ACC112 (cell line): ENCODE measurements at regions not wholly inside any gene's neighbourhood (a gene's known extent, or its start where the extent isn't known, plus 50 kb on each side); places are given as distances from the start of the nearest gene placed in this dataset.

Experiments used
- H2AFZ ChIP-seq: fragments of 200-600 bp; sonication (generic); one replicate; pipeline ENCODE4 v1.6.0; 2017; ENCODE audit warnings: antibody characterized with exemption, low read length; ENCODE audit not compliant: unreplicated experiment
- H3K27ac ChIP-seq: fragments of 200-600 bp; sonication (generic); 2 replicates; pipeline ENCODE4 v1.5.1; 2014; ENCODE audit warnings: low read depth, mild to moderate bottlenecking, antibody characterized with exemption, low read length, moderate library complexity
- H3K27me3 ChIP-seq: fragments of 200-600 bp; sonication (generic); 2 replicates; pipeline ENCODE4 v1.6.1; 2014; ENCODE audit warnings: mild to moderate bottlenecking, antibody characterized with exemption, low read length, moderate library complexity, mixed read lengths; ENCODE audit not compliant: insufficient read depth
- H3K36me3 ChIP-seq: fragments of 200-600 bp; sonication (generic); 2 replicates; pipeline ENCODE4 v1.6.1; 2016; ENCODE audit warnings: mild to moderate bottlenecking, antibody characterized with exemption, low read length, moderate library complexity, mixed read lengths; ENCODE audit not compliant: insufficient read depth
- H3K4me1 ChIP-seq: fragments of 200-600 bp; sonication (generic); one replicate; pipeline ENCODE4 v1.6.1; 2016; ENCODE audit warnings: low read length, mixed read lengths; ENCODE audit not compliant: insufficient read depth, unreplicated experiment, control insufficient read depth
- H3K4me3 ChIP-seq: fragments of 200-600 bp; sonication (generic); 2 replicates; pipeline ENCODE4 v1.5.1; 2014; ENCODE audit warnings: mild to moderate bottlenecking, low read depth, low read length
- H3K79me2 ChIP-seq: fragments of 200-600 bp; sonication (generic); one replicate; pipeline ENCODE4 v1.6.0; 2016; ENCODE audit warnings: low read length; ENCODE audit not compliant: control insufficient read depth, unreplicated experiment, insufficient read depth

DNA sequence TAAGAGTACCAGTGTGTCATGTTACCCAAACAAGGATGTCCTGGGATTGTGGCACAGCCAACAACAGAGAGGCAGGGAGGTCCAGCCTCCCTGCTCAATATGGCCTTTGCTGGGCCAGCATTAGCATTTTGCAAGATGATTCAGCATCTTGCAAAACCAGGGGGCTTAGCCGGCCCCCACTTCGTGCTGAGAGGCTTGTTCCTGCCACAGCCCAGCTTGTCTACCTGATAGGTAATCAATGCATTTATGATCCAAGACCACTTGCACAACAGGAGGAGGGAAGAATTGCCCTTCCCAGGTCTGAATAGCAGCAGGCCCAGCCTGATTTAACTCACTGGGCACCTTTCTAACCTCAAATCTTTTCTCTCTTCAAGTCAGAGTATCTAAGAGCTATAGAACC, 189.0 kb upstream of the SYT13 start:
- Histone ChIP-seq H3K4me3 (no peak overlapping the region), H3K27me3 (peaks cover 22% of the 10 kb centered on the region), H2AFZ (no peak overlapping the region), H3K79me2 (no peaks in the 10 kb centered on the region), H3K4me1 (peaks cover 10% of the 10 kb centered on the region), H3K27ac (no peak overlapping the region), H3K36me3 (no peaks in the 10 kb centered on the region)

DNA sequence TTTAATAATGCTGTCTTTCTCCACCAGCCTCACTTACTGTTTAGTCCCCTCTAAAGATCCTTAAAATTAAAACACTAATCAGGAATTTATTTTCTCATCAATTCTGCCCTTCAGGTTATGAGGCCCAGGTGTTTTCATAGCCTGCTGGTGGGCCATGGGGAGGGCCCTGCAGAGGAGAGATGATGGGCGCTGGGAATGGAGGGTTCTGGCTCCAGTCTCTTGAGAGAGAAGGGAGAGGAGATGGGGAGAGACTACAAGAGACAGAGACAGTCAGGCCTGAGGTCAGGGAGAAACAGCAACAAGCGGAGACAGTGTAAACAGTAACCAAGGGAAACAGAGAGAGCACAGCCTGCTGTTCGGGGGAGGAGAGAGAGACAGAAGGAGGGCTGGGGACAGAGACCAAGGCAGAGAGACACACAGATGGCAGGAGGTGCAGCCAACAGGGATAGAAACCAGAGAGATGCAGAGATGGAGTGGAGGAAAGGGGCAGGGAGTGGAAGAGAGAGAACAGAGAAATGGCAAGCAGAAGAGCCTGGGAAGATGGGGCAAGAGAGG, 187.3 kb upstream of the SYT13 start:
- Histone ChIP-seq H3K4me1 (peaks cover 18% of the 10 kb centered on the region), H3K27me3 (peaks cover 6% of the 10 kb centered on the region; the same call in 1 of the 2 replicates), H3K79me2 (no peaks in the 10 kb centered on the region), H2AFZ (no peak overlapping the region), H3K27ac (no peak overlapping the region), H3K4me3 (no peak overlapping the region), H3K36me3 (no peaks in the 10 kb centered on the region)

DNA sequence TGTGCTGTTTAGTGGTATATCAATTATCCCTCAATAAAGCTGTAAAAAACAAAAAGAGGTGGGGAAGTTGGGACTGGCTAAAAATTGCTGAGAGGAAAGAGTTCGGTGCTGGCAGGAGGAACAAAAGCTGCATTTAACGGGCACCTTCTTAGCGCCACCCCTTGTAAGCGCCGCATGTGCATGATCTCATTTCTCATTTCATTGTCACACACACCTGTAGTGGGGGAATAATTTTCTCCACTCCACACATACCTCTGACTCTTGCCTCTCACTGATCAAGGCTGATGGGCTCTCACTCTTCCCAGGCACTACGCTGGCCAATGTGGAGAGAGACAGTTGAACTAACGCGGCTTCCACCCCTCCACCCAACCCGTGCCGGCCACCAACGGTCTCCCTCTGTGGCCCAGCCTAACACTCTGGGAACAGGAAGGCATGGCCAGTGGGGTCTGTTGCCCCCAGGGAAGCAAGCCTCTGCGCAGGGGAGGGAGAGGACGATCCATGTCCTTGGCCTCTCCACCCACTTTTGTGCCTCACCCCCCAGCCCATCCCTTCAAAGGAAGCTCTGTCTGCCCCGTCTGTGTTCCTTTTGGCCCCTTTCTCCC, 186.7 kb upstream of the SYT13 start:
- peaks cover 4% of the 10 kb centered on the region; the same call in 1 of the 2 replicates for H3K27me3 ChIP-seq
- H3K4me1 ChIP-seq, result peaks cover 23% of the 10 kb centered on the region
- no peaks in the 10 kb centered on the region for H3K79me2 ChIP-seq
- no peak overlapping the region for H3K27ac ChIP-seq
- H3K36me3 ChIP-seq, result no peaks in the 10 kb centered on the region
- no peak overlapping the region for H2AFZ ChIP-seq
- H3K4me3 ChIP-seq, result no peak overlapping the region

DNA sequence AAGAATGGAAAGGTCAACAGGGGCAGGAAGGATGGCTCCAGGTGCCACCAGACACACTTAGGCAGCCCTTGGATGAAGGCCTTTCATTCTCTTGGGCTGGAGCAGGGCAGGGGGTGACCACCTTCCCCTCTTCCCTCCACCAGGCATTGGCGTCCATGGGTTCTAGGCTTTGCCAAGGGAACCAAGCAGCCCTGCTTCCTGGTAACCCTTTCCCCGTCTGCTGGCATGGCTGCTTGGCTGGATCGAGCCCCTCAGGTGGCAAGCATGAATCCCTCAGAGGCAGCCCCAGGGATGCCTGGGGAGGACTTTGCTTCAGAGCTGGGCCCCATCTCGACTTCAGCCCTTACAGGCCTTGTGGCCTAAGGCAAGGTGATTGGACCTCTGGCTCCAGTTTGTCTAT, 185.1 kb upstream of the SYT13 start:
- Histone ChIP-seq H3K79me2 (no peaks in the 10 kb centered on the region), H3K27me3 (no peaks in the 10 kb centered on the region), H3K4me1 (peaks cover 26% of the 10 kb centered on the region), H3K36me3 (no peaks in the 10 kb centered on the region), H3K27ac (no peak overlapping the region), H3K4me3 (no peak overlapping the region), H2AFZ (no peak overlapping the region)

DNA sequence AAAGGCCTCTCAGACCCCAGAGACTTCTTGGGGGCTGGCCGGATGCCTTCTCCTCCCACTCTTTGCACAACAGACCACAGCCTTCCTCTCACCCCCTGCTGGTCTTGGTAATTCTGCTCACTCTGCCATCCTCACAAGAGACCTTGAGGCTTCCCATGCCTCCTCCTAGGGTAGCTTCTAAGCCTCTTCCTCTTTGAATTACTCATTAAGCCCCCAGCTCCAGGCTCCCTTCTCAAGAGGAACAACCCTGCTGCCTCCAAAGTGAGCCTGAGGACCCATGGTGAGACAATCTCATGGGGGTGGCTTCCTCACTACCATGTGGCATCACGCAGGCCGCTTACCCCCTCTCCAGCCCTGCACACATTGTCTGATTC, 184.6 kb upstream of the SYT13 start:
- H2AFZ ChIP-seq, result no peak overlapping the region
- H3K27me3 ChIP-seq, result no peaks in the 10 kb centered on the region
- no peaks in the 10 kb centered on the region for H3K79me2 ChIP-seq
- H3K36me3 ChIP-seq, result no peaks in the 10 kb centered on the region
- H3K4me1 ChIP-seq, result peaks cover 31% of the 10 kb centered on the region
- H3K4me3 ChIP-seq, result no peak overlapping the region
- H3K27ac ChIP-seq, result peak overlapping the region; percentile 57; the same call in 1 of the 2 replicates

DNA sequence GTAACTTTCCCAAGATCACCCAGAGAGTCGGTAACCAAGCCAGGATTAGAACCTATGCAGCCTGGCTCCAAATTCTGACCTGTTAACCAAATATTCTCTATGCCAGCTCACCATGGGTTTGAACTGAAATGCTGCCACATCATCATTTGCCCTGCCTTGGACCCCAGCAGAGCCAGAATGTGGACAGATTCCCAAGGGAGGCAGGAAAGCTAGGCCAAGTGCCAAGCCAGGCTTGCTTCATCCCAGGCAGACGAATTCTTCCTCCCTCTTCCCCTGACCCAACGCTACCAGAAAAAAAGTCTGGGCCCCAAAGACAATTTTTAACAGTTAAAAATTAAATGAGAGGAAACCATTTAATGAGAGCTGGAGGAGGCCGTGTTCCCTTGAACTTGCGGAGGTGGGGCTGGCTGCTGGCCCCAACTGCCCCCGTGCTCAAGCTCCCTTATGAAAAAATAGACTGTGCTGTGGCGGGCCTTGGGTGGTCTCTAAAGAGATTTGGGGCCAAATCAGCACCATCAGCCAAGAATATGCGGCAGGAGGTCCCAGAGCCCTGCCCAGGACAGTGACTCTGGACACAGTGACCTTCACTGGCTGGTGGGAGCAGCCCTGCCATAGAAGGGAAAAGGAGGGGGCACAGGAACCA, 184.1 kb upstream of the SYT13 start:
- Histone ChIP-seq H3K4me3 (no peak overlapping the region), H3K79me2 (no peaks in the 10 kb centered on the region), H3K27me3 (no peaks in the 10 kb centered on the region), H3K4me1 (peaks cover 32% of the 10 kb centered on the region), H3K36me3 (no peaks in the 10 kb centered on the region), H2AFZ (no peak overlapping the region), H3K27ac (peak overlapping the region; percentile 57)

DNA sequence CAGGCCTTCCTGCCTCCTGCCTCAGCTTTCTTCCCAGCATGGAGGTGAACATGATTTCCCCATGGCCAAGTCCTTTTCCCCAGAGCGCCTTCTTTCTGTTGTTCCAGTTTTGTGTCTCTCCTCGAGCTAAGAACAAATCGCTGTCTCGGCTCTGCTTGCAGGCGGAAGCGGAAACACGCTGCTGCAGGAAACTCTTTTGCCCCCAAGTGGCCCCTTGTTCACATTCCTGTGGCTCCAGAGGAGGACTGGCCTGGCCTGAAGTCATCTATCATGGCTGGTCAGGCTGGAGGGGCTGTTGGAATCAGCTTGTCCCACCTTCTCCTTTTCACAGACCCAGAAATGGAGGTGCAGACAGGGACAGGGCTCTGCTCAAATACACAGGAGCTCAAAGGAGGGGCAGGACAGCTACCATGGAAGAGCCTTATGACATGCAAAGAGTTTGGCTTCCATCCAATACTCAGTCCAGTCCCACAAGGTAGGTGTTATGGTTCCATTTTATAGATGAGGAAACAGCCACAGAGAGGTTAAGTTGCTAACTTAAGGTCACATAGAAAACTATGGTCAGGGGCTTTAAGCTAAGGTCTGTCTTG, 182.2 kb upstream of the SYT13 start:
- Histone ChIP-seq H2AFZ (no peak overlapping the region), H3K36me3 (no peaks in the 10 kb centered on the region), H3K4me3 (no peak overlapping the region), H3K4me1 (peaks cover 32% of the 10 kb centered on the region), H3K27ac (no peak overlapping the region), H3K27me3 (no peaks in the 10 kb centered on the region), H3K79me2 (no peaks in the 10 kb centered on the region)

DNA sequence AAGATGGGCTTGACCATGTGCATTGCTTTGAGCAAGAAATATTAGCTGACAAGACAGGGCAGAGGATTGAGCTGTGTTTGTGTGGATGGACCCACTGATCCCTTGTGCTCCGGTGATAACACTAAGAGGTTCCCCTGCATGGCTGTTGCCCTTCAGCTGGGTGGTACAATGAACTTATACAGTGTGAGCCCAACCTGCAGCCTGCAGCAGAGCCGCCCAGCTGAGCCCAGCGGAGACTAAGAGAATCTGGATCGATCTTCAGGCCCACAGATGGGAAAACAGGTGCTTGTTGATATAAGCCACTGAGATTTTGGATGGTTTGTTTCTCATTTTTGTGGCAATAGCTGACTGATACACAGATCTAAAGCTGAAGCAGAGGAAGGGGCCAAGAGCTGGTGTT, 177.4 kb upstream of the SYT13 start:
- Histone ChIP-seq H3K4me1 (peaks cover 14% of the 10 kb centered on the region), H3K79me2 (no peaks in the 10 kb centered on the region), H2AFZ (no peak overlapping the region), H3K27ac (no peak overlapping the region), H3K4me3 (no peak overlapping the region), H3K36me3 (no peaks in the 10 kb centered on the region), H3K27me3 (no peaks in the 10 kb centered on the region; the same call in 1 of the 2 replicates)

DNA sequence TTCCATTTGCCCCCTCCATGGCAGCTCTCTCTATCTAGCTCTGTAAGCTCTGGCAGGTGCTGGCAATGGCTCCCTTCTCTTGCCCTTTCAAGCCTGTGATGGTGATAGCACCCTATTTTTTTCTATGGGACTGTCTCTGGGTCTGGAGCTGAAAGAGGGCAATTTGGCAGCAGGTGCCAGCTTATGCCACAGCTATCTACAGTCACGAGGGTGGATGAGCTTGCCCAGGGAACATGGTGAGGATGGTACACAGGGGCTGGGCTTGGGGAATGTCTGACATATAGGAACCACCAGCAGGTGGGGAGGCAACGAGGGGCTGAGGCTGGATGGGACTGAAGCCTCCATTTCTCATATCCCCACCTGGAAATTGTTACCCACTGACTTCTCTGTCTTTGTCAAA, 175.4 kb upstream of the SYT13 start:
- Histone ChIP-seq H3K4me1 (peaks cover 24% of the 10 kb centered on the region), H3K79me2 (no peaks in the 10 kb centered on the region), H3K27ac (no peak overlapping the region), H3K4me3 (no peak overlapping the region), H3K36me3 (no peaks in the 10 kb centered on the region), H2AFZ (no peak overlapping the region), H3K27me3 (no peaks in the 10 kb centered on the region; the same call in 1 of the 2 replicates)

DNA sequence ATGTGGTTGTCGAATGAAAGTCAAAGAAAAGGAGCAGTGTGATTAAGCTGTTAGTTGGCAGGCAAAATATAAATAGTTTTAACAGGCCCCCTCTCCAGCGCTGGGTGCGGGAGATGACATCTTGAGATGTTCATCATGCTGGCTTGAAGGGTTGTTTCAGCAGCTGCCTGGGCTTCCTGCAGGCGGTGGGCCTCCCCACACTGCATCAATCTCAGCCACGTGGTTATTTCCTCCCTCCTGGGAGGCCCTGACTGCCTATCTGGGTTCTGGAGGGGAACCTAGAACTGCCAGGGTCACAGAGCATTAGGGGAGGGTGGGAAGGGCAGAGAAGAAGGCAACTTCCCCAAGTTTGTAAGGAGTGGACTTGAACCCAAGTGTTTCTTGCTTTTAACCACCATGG, 173.3 kb upstream of the SYT13 start:
- H3K4me1 ChIP-seq, result peaks cover 17% of the 10 kb centered on the region
- H3K36me3 ChIP-seq, result no peaks in the 10 kb centered on the region
- no peak overlapping the region for H3K27ac ChIP-seq
- no peak overlapping the region for H2AFZ ChIP-seq
- no peaks in the 10 kb centered on the region; the same call in 1 of the 2 replicates for H3K27me3 ChIP-seq
- no peak overlapping the region for H3K4me3 ChIP-seq
- no peaks in the 10 kb centered on the region for H3K79me2 ChIP-seq

DNA sequence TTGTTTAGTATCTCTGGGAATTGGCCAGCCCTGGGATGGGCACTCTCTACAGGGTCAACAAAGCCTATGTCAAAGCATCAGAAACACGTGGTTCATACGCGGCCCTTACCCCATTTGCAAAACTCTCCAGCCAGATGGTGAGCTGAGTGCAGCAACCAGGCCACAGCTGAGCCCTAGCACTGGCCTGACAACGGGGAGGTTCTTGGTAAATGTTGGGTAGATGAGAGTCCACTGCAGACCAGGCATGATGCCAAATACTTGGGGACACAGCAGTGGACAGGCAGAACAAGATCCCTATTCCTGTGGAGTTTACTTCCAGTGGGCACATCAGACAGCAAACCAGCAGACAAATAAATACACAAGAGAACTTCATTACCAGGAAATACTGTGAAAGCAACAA, 172.1 kb upstream of the SYT13 start:
- H2AFZ ChIP-seq, result no peak overlapping the region
- H3K4me3 ChIP-seq, result no peak overlapping the region
- H3K27me3 ChIP-seq, result no peaks in the 10 kb centered on the region; the same call in 1 of the 2 replicates

More for the DNA sequence above, 172.1 kb upstream of the SYT13 start:
- Histone ChIP-seq H3K4me1 (peaks cover 17% of the 10 kb centered on the region), H3K79me2 (no peaks in the 10 kb centered on the region), H3K36me3 (no peaks in the 10 kb centered on the region), H3K27ac (peak overlapping the region; percentile 76)
